H9 (cell line): ENCODE measurements at regions not wholly inside any gene's neighbourhood (a gene's known extent, or its start where the extent isn't known, plus 50 kb on each side); places are given as distances from the start of the nearest gene placed in this dataset.

Experiments used
- DNase-seq: peaks from one replicate; pipeline ENCODE4 v3.0.0-alpha.2; 2017
- H2AFZ ChIP-seq: one replicate; pipeline ENCODE4 v1.6.1; 2013; ENCODE audit warnings: mild to moderate bottlenecking, low read length, control low read depth, moderate library complexity
- H2AK5ac ChIP-seq: 2 replicates; pipeline ENCODE4 v1.6.1; 2013; ENCODE audit warnings: low read length, control low read depth, mixed read lengths; ENCODE audit not compliant: insufficient read length
- H2BK120ac ChIP-seq: one replicate; pipeline ENCODE4 v1.6.1; 2013; ENCODE audit warnings: low read depth, mild to moderate bottlenecking, low read length, control low read depth, inconsistent platforms; ENCODE audit not compliant: poor library complexity, severe bottlenecking
- H2BK12ac ChIP-seq: 2 replicates; pipeline ENCODE4 v1.6.1; 2013; ENCODE audit warnings: low read length, control low read depth, mixed read lengths, low read depth; ENCODE audit not compliant: insufficient read length
- H2BK15ac ChIP-seq: 2 replicates; pipeline ENCODE4 v1.6.1; 2013; ENCODE audit warnings: low read depth, low read length, control low read depth
- H2BK20ac ChIP-seq: one replicate; pipeline ENCODE4 v1.6.1; 2013; ENCODE audit warnings: low read depth, mild to moderate bottlenecking, low read length, control low read depth, inconsistent platforms; ENCODE audit not compliant: poor library complexity, severe bottlenecking
- H2BK5ac ChIP-seq: 2 replicates; pipeline ENCODE4 v1.6.1; 2013; ENCODE audit warnings: low read length, control low read depth, mixed read lengths; ENCODE audit not compliant: insufficient read length
- H3K14ac ChIP-seq: 2 replicates; pipeline ENCODE4 v1.6.1; 2013; ENCODE audit warnings: low read length, control low read depth; ENCODE audit not compliant: insufficient read depth
- H3K18ac ChIP-seq: 2 replicates; pipeline ENCODE4 v1.6.1; 2013; ENCODE audit warnings: low read depth, mild to moderate bottlenecking, mixed read lengths, low read length, control low read depth; ENCODE audit not compliant: insufficient read length
- H3K23ac ChIP-seq: 2 replicates; pipeline ENCODE4 v1.6.1; 2013; ENCODE audit warnings: low read length, control low read depth, mixed read lengths, low read depth; ENCODE audit not compliant: insufficient read length
- H3K23me2 ChIP-seq: 2 replicates; pipeline ENCODE4 v1.6.1; 2013; ENCODE audit warnings: low read depth, mild to moderate bottlenecking, mixed read lengths, low read length, control low read depth; ENCODE audit not compliant: insufficient read length, poor library complexity, severe bottlenecking
- H3K27ac ChIP-seq: 2 replicates; pipeline ENCODE4 v1.5.1; 2013; ENCODE audit warnings: low read length, control low read depth, mixed read lengths, low read depth; ENCODE audit not compliant: insufficient read length
- H3K27me3 ChIP-seq: 2 replicates; pipeline ENCODE4 v1.6.1; 2013; ENCODE audit warnings: low read length, control low read depth, inconsistent platforms; ENCODE audit not compliant: insufficient read depth
- H3K4ac ChIP-seq: 2 replicates; pipeline ENCODE4 v1.6.1; 2013; ENCODE audit warnings: low read depth, mild to moderate bottlenecking, control low read depth, inconsistent platforms, low read length, moderate library complexity
- H3K4me1 ChIP-seq: 2 replicates; pipeline ENCODE4 v1.6.1; 2013; ENCODE audit warnings: low read length, control low read depth, inconsistent platforms; ENCODE audit not compliant: insufficient read depth
- H3K4me2 ChIP-seq: 2 replicates; pipeline ENCODE4 v1.6.1; 2013; ENCODE audit warnings: low read length, control low read depth, mixed read lengths; ENCODE audit not compliant: insufficient read length, insufficient read depth
- H3K56ac ChIP-seq: 2 replicates; pipeline ENCODE4 v1.6.1; 2013; ENCODE audit warnings: low read depth, mild to moderate bottlenecking, mixed read lengths, low read length, control low read depth; ENCODE audit not compliant: insufficient read length
- H3K79me1 ChIP-seq: 2 replicates; pipeline ENCODE4 v1.6.1; 2013; ENCODE audit warnings: low read depth, mild to moderate bottlenecking, moderate library complexity, low read length, control low read depth, inconsistent platforms; ENCODE audit not compliant: insufficient read depth, poor library complexity, severe bottlenecking
- H3K79me2 ChIP-seq: 2 replicates; pipeline ENCODE4 v1.6.1; 2013; ENCODE audit warnings: low read length, control low read depth, inconsistent platforms; ENCODE audit not compliant: insufficient read depth
- H3K9ac ChIP-seq: 2 replicates; pipeline ENCODE4 v1.6.1; 2013; ENCODE audit warnings: low read length, control low read depth, mixed read lengths; ENCODE audit not compliant: insufficient read length; ENCODE audit errors: extremely low read depth
- H3K9me3 ChIP-seq: one replicate; pipeline ENCODE4 v1.6.1; 2013; ENCODE audit warnings: low read depth, low read length, inconsistent platforms; ENCODE audit not compliant: control insufficient read depth
- H3T11ph ChIP-seq: one replicate; pipeline ENCODE4 v1.6.1; 2013; ENCODE audit warnings: mild to moderate bottlenecking, low read length, control low read depth, inconsistent platforms
- H4K20me1 ChIP-seq: one replicate; pipeline ENCODE4 v1.6.1; 2013; ENCODE audit not compliant: control insufficient read depth, insufficient read length, insufficient read depth
- H4K5ac ChIP-seq: 2 replicates; pipeline ENCODE4 v1.6.1; 2013; ENCODE audit warnings: low read depth, mild to moderate bottlenecking, mixed read lengths, low read length, control low read depth; ENCODE audit not compliant: insufficient read length
- H4K8ac ChIP-seq: replicated peaks from 2 replicates; pipeline ENCODE4 v1.6.1; 2013; ENCODE audit warnings: low read length, control low read depth, mixed read lengths, low read depth; ENCODE audit not compliant: insufficient read length
- H4K91ac ChIP-seq: 2 replicates; pipeline ENCODE4 v1.6.1; 2013; ENCODE audit warnings: low read depth, mild to moderate bottlenecking, moderate library complexity, mixed read lengths, low read length, control low read depth; ENCODE audit not compliant: insufficient read length
- H3K27ac Mint-ChIP-seq, 3 experiments: 2 replicates in 2 of 3; 3 replicates in 1 of 3; pipeline ENCODE4 v1.8.0; 2020 to 2021; ENCODE audit warnings: mixed read lengths in 3 of 3, mild to moderate bottlenecking in 1 of 3, moderate library complexity in 1 of 3
- H3K27me3 Mint-ChIP-seq: 2 replicates; pipeline ENCODE4 v1.8.0; 2021; ENCODE audit warnings: low read depth, mild to moderate bottlenecking, moderate library complexity, mixed read lengths
- H3K36me3 Mint-ChIP-seq, 3 experiments: 2 replicates in 2 of 3; 3 replicates in 1 of 3; pipeline ENCODE4 v1.8.0; 2020 to 2021; ENCODE audit warnings: low read depth in 3 of 3, mixed read lengths in 3 of 3; ENCODE audit not compliant: insufficient read depth in 1 of 3
- H3K4me1 Mint-ChIP-seq, 2 experiments: 2 replicates each; pipeline ENCODE4 v1.8.0; 2020; ENCODE audit warnings: mixed read lengths in 2 of 2
- H3K4me3 Mint-ChIP-seq, 2 experiments: 2 replicates in 1 of 2; 3 replicates in 1 of 2; pipeline ENCODE4 v1.8.0; 2020 to 2021; ENCODE audit warnings: mild to moderate bottlenecking in 2 of 2, mixed read lengths in 2 of 2, moderate library complexity in 1 of 2
- H3K9me3 Mint-ChIP-seq, 2 experiments: 2 replicates in 1 of 2; 3 replicates in 1 of 2; pipeline ENCODE4 v1.8.0; 2020; ENCODE audit warnings: mild to moderate bottlenecking in 2 of 2, mixed read lengths in 2 of 2, moderate library complexity in 1 of 2
- CTCF ChIP-seq: fragments of 200-600 bp; sonication (generic); conservative IDR thresholded peaks from 3 replicates; pipeline ENCODE4 v1.8.0; 2021; ENCODE audit warnings: antibody characterized with exemption, mild to moderate bottlenecking
- WGBS: extraction: QIAGEN DNeasy Blood & Tissue Kit; methylation state at CpG from one replicate; pipeline ENCODE4 v1.1.7; 2013; ENCODE audit warnings: missing lambda C conversion rate, low lambda C conversion rate, mixed read lengths; ENCODE audit not compliant: insufficient read length; ENCODE audit errors: extremely low coverage; 5-methylcytosine and 5-hydroxymethylcytosine counted together

- Histone ChIP-seq H3K9me3 (no peaks in the 10 kb centered on the region), H3K4ac (no peak overlapping the region), H3K14ac (no peak overlapping the region), H4K8ac (no peak overlapping the region), H3K18ac (no peak overlapping the region), H2AFZ (no peak overlapping the region), H2BK20ac (no peak overlapping the region), H3K23ac (no peak overlapping the region), H3K4me1 (no peaks in the 10 kb centered on the region; the same call in 1 of the 2 replicates), H2BK12ac (no peak overlapping the region), H3K79me2 (no peaks in the 10 kb centered on the region), H3K4me2 (no peak overlapping the region), H3K56ac (no peak overlapping the region), H3K23me2 (no peaks in the 10 kb centered on the region), H3K79me1 (no peaks in the 10 kb centered on the region), H3K9ac (no peak overlapping the region), H2AK5ac (no peak overlapping the region), H3K27ac (no peak overlapping the region), H3K27me3 (no peaks in the 10 kb centered on the region), H4K91ac (no peak overlapping the region), H4K20me1 (no peaks in the 10 kb centered on the region), H4K5ac (no peak overlapping the region), H2BK120ac (no peak overlapping the region), H3T11ph (no peak overlapping the region), H2BK15ac (no peak overlapping the region), H2BK5ac (no peak overlapping the region)
- H3K27ac Mint-ChIP-seq, result no peak overlapping the region; a peak in 1 of 7 replicates
- peaks cover 3 to 10% of the 10 kb centered on the region in 2 experiments; a peak in 4 of 5 replicates for H3K9me3 Mint-ChIP-seq
- peaks cover 0 to 4% (median 0%) of the 10 kb centered on the region in 3 experiments; a peak in 3 of 7 replicates for H3K36me3 Mint-ChIP-seq
- no peaks in the 10 kb centered on the region for H3K27me3 Mint-ChIP-seq
- WGBS, result no CpG with 5 or more reads among the region's 6 CpGs
- TF ChIP-seq CTCF, result no peak
- DNase-seq, result no peak
- H3K4me1 Mint-ChIP-seq, result peaks cover 7 to 10% of the 10 kb centered on the region in 2 experiments
- no peak overlapping the region for H3K4me3 Mint-ChIP-seq
Measured at GRCh38 chr7:68484731-68485130, 1113.5 kb upstream of the AUTS2 start.
